ENCODE measurements at regions not wholly inside any gene's neighbourhood (a gene's known extent, or its start where the extent isn't known, plus 50 kb on each side); places are given as distances from the start of the nearest gene placed in this dataset.

GRCh38 chr7:54326592-54327167, 215.5 kb upstream of the VSTM2A start:
- TF ChIP-seq POLR2A (IDR thresholded peaks at IDR 0.05), result no peak
- TF ChIP-seq POLR2AphosphoS5 (IDR thresholded peaks at IDR 0.05), result no peak
